ENCODE measurements at regions not wholly inside any gene's neighbourhood (a gene's known extent, or its start where the extent isn't known, plus 50 kb on each side); places are given as distances from the start of the nearest gene placed in this dataset.

GRCh38 chr10:118940386-118940785, 89.1 kb upstream of the NANOS1 start:
- H3K4me1 ChIP-seq (ENCODE audit: control insufficient read depth, insufficient read depth, low read length), result peaks cover 5% of the 10 kb centered on the region
- no peaks in the 10 kb centered on the region for H3K9me3 ChIP-seq (replicated peaks; ENCODE audit: low read length)
- no peak overlapping the region for H3K9ac ChIP-seq (ENCODE audit: low read depth, low read length)
- H3K27me3 ChIP-seq (ENCODE audit: control insufficient read depth, insufficient read depth, low read length), result no peaks in the 10 kb centered on the region
- no peaks in the 10 kb centered on the region for H3K36me3 ChIP-seq (ENCODE audit: insufficient read depth, low read length)
- H3K4me2 ChIP-seq (ENCODE audit: low read length), result no peak overlapping the region
- no peak overlapping the region for H3K4me3 ChIP-seq (ENCODE audit: low read length)

- H3K4me1 ChIP-seq (ENCODE audit: control insufficient read depth, insufficient read depth, low read length), result peaks cover 5% of the 10 kb centered on the region
- no peak overlapping the region for H3K9ac ChIP-seq (ENCODE audit: low read depth, low read length)
- H3K4me3 ChIP-seq (ENCODE audit: low read length), result no peak overlapping the region
- no peaks in the 10 kb centered on the region for H3K36me3 ChIP-seq (ENCODE audit: insufficient read depth, low read length)
- no peaks in the 10 kb centered on the region for H3K27me3 ChIP-seq (ENCODE audit: control insufficient read depth, insufficient read depth, low read length)
- no peak overlapping the region for H3K4me2 ChIP-seq (ENCODE audit: low read length)
- no peaks in the 10 kb centered on the region for H3K9me3 ChIP-seq (replicated peaks; ENCODE audit: low read length)
Observed at GRCh38 chr10:118943253-118943652, 86.3 kb upstream of the NANOS1 start.

- Histone ChIP-seq H3K36me3 (ENCODE audit: insufficient read depth, low read length) (no peaks in the 10 kb centered on the region), H3K27me3 (ENCODE audit: control insufficient read depth, insufficient read depth, low read length) (no peaks in the 10 kb centered on the region), H3K4me3 (ENCODE audit: low read length) (no peak overlapping the region), H3K4me1 (ENCODE audit: control insufficient read depth, insufficient read depth, low read length) (peaks cover 12% of the 10 kb centered on the region), H3K9me3 (replicated peaks; ENCODE audit: low read length) (no peaks in the 10 kb centered on the region), H3K9ac (ENCODE audit: low read depth, low read length) (no peak overlapping the region), H3K4me2 (ENCODE audit: low read length) (no peak overlapping the region)
Observed at GRCh38 chr10:118944959-118945633, 84.4 kb upstream of the NANOS1 start.

DNA sequence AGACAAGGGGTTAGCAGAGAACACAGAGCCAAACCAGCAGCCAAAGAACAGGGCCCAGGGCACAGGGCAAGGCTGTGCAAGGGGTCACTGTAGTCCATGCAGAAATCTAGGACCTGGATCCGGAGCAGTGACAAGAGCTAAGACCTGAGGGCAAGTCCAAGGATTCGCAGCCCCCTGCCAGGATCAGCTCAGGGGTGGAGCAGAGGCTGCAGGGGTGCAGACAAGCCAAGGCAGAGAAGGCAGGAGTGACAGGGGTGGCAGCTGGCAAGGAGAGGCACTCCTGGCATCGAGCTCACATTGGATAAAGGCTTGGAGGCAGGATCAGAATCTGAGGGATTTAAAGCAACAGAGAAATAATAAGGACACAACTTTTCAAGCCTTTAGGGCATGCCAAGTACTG, 80.7 kb upstream of the NANOS1 start:
- Histone ChIP-seq H3K9ac (ENCODE audit: low read depth, low read length) (no peak overlapping the region), H3K4me1 (ENCODE audit: control insufficient read depth, insufficient read depth, low read length) (peaks cover 12% of the 10 kb centered on the region), H3K36me3 (ENCODE audit: insufficient read depth, low read length) (no peaks in the 10 kb centered on the region), H3K4me3 (ENCODE audit: low read length) (no peak overlapping the region), H3K9me3 (replicated peaks; ENCODE audit: low read length) (no peaks in the 10 kb centered on the region), H3K27me3 (ENCODE audit: control insufficient read depth, insufficient read depth, low read length) (peaks cover 8% of the 10 kb centered on the region), H3K4me2 (ENCODE audit: low read length) (no peak overlapping the region)

DNA sequence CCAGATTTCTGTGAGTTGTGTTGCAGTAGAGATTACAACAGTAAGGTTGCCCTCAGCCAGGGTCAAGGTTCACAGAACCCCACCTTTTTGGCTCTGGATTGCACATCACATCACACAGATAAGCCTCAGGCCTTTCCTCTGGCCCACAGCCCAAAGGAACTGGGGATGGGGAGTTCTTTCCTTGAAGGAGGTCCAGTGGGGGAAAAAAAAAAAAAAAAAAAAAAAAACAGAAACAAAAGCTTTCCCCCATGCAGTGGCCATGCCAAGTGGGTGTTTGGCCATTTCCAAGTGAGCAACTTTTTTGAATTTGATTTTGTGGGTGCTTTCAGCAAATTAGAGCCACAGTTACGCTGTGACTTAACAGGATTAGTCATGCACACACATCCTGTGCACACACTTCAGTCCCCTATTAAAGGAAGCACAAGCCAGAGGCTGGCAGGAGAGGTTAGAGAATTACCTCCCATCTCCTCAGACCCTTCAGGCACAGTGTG, 79.3 kb upstream of the NANOS1 start:
- H3K9ac ChIP-seq (ENCODE audit: low read depth, low read length), result no peak overlapping the region
- no peak overlapping the region for H3K4me3 ChIP-seq (ENCODE audit: low read length)
- H3K4me2 ChIP-seq (ENCODE audit: low read length), result no peak overlapping the region
- peaks cover 12% of the 10 kb centered on the region for H3K4me1 ChIP-seq (ENCODE audit: control insufficient read depth, insufficient read depth, low read length)
- no peaks in the 10 kb centered on the region for H3K36me3 ChIP-seq (ENCODE audit: insufficient read depth, low read length)
- peaks cover 13% of the 10 kb centered on the region for H3K27me3 ChIP-seq (ENCODE audit: control insufficient read depth, insufficient read depth, low read length)
- H3K9me3 ChIP-seq (replicated peaks; ENCODE audit: low read length), result no peaks in the 10 kb centered on the region

GRCh38 chr10:118950997-118951637, 78.4 kb upstream of the NANOS1 start:
- Histone ChIP-seq H3K36me3 (ENCODE audit: insufficient read depth, low read length) (no peaks in the 10 kb centered on the region), H3K4me1 (ENCODE audit: control insufficient read depth, insufficient read depth, low read length) (peaks cover 12% of the 10 kb centered on the region), H3K9me3 (replicated peaks; ENCODE audit: low read length) (no peaks in the 10 kb centered on the region), H3K4me3 (ENCODE audit: low read length) (no peak overlapping the region), H3K27me3 (ENCODE audit: control insufficient read depth, insufficient read depth, low read length) (peaks cover 20% of the 10 kb centered on the region), H3K4me2 (ENCODE audit: low read length) (no peak overlapping the region), H3K9ac (ENCODE audit: low read depth, low read length) (no peak overlapping the region)

GRCh38 chr10:118952493-118953295, 76.8 kb upstream of the NANOS1 start:
- H3K36me3 ChIP-seq (ENCODE audit: insufficient read depth, low read length), result no peaks in the 10 kb centered on the region

DNA sequence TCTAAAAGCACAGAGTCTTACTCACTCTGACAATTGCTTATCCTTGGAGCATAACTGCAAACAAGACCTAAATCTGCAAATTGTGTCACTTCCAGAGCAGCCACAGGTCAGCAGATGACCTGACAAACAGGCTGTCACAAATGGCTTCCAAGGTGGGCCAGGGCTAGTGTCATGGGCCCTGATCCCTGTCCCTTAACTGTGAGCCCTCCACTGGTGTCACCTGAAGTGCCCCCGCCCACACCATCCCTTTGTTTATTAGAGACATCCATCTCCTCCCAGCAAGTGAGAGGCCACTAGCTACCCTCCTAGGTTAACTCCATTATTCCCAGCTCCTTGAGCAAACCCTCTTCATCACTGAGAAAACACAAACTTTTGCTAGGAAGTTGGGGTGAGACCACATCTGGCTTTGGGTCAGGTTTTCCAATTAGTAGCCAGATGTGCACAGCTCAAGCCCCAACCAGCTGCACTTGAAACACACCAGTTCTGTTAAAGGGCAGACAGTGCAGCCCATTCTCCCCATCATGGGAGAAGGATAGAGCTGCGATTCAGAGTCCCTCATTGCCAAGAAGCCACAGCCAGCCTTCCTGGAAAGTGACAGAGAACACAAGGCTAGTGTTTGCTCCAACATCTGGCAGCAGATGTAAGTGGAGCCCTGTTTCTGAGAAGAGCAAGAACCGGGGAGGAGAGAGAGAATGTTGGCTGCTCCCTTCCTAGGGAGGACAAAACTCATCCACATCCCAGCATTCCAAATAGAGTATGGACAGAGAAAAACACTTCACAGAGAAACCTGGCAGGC, 75.7 kb upstream of the NANOS1 start:
- Histone ChIP-seq H3K27me3 (ENCODE audit: control insufficient read depth, insufficient read depth, low read length) (peaks cover 24% of the 10 kb centered on the region), H3K9me3 (replicated peaks; ENCODE audit: low read length) (no peaks in the 10 kb centered on the region), H3K4me2 (ENCODE audit: low read length) (no peak overlapping the region), H3K4me3 (ENCODE audit: low read length) (no peak overlapping the region), H3K36me3 (ENCODE audit: insufficient read depth, low read length) (no peaks in the 10 kb centered on the region), H3K4me1 (ENCODE audit: control insufficient read depth, insufficient read depth, low read length) (peaks cover 14% of the 10 kb centered on the region), H3K9ac (ENCODE audit: low read depth, low read length) (no peak overlapping the region)

More at GRCh38 chr10:118952493-118953295, 76.8 kb upstream of the NANOS1 start:
- Histone ChIP-seq H3K4me2 (ENCODE audit: low read length) (no peak overlapping the region), H3K27me3 (ENCODE audit: control insufficient read depth, insufficient read depth, low read length) (peaks cover 24% of the 10 kb centered on the region), H3K4me3 (ENCODE audit: low read length) (no peak overlapping the region), H3K9me3 (replicated peaks; ENCODE audit: low read length) (no peaks in the 10 kb centered on the region), H3K4me1 (ENCODE audit: control insufficient read depth, insufficient read depth, low read length) (peaks cover 12% of the 10 kb centered on the region), H3K9ac (ENCODE audit: low read depth, low read length) (no peak overlapping the region)

GRCh38 chr10:118955531-118955930, 74.0 kb upstream of the NANOS1 start:
- no peaks in the 10 kb centered on the region for H3K36me3 ChIP-seq (ENCODE audit: insufficient read depth, low read length)
- peaks cover 24% of the 10 kb centered on the region for H3K27me3 ChIP-seq (ENCODE audit: control insufficient read depth, insufficient read depth, low read length)
- no peak overlapping the region for H3K4me2 ChIP-seq (ENCODE audit: low read length)
- peaks cover 11% of the 10 kb centered on the region for H3K4me1 ChIP-seq (ENCODE audit: control insufficient read depth, insufficient read depth, low read length)
- no peak overlapping the region for H3K4me3 ChIP-seq (ENCODE audit: low read length)
- no peak overlapping the region for H3K9ac ChIP-seq (ENCODE audit: low read depth, low read length)
- H3K9me3 ChIP-seq (replicated peaks; ENCODE audit: low read length), result no peaks in the 10 kb centered on the region

GRCh38 chr10:118955951-118956801, 73.3 kb upstream of the NANOS1 start:
- no peak overlapping the region for H3K9ac ChIP-seq (ENCODE audit: low read depth, low read length)
- H3K4me2 ChIP-seq (ENCODE audit: low read length), result no peak overlapping the region
- no peaks in the 10 kb centered on the region for H3K9me3 ChIP-seq (replicated peaks; ENCODE audit: low read length)

More at GRCh38 chr10:118955951-118956801, 73.3 kb upstream of the NANOS1 start:
- peaks cover 24% of the 10 kb centered on the region for H3K27me3 ChIP-seq (ENCODE audit: control insufficient read depth, insufficient read depth, low read length)
- no peak overlapping the region for H3K4me3 ChIP-seq (ENCODE audit: low read length)
- peaks cover 10% of the 10 kb centered on the region for H3K4me1 ChIP-seq (ENCODE audit: control insufficient read depth, insufficient read depth, low read length)
- no peaks in the 10 kb centered on the region for H3K36me3 ChIP-seq (ENCODE audit: insufficient read depth, low read length)
